ENCODE measurements at regions not wholly inside any gene's neighbourhood (a gene's known extent, or its start where the extent isn't known, plus 50 kb on each side); places are given as distances from the start of the nearest gene placed in this dataset.
A peak's percentile ranks its signal among the peaks of the same experiment; 100 is the strongest.
"Not testable (repeated sequence)": the region's sequence is repeated elsewhere in the genome, so short reads cannot be mapped to it uniquely, and the experiment has no call there.

GRCh38 chr5:162990856-162991497, 446.4 kb upstream of the CCNG1 start:
- no peak for DNase-seq (ENCODE audit: low spot score)

DNA sequence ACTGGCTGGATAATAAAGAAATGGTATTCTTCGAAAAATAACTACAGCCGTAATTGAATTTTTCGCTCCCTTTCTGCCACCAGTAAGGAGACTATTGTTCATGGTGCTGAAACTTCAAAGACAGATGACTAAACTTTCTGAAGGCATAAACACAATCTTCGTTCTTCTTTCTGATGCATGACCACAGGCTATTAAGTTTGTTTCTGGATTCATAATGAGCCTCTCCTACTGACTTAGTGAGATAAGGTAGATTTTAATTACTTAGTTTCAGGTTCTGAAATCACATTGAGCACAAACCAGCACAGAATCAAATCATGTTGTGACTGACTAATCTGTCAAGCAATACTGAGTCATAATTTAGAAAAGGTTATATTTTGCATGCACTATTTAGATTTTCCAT, 441.8 kb upstream of the CCNG1 start:
- no peak for DNase-seq (ENCODE audit: low spot score)

- no peak for DNase-seq (ENCODE audit: low spot score)
These were observed 441.3 kb upstream of the CCNG1 start for GRCh38 chr5:162996053-162996452.

- DNase-seq (ENCODE audit: low spot score) = no peak
These were observed 431.4 kb upstream of the CCNG1 start for GRCh38 chr5:163005949-163006348.

- DNase-seq (ENCODE audit: low spot score) = no peak
These were observed 414.7 kb upstream of the CCNG1 start for GRCh38 chr5:163022582-163023128.

DNA sequence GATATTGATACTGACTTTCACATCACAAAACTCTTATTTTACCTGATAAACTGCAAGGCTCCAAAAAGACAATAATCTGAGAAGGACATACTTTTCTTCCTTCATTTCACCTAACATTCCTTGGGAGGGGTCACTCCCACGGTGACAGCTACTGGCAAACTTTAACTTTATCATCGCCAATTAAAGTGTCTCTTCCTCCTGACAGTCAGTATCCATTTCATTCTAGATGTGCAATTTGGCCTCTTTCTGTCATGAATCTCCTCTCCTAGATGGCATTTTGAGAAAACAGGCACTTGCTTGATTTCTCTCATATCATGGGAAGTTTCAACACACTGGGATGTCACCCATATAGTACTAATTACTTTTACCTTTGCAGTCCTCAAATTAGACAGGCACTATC, 413.5 kb upstream of the CCNG1 start:
- DNase-seq (ENCODE audit: low spot score) = no peak

- DNase-seq (ENCODE audit: low spot score) = no peak
These were observed 412.5 kb upstream of the CCNG1 start for GRCh38 chr5:163024936-163025335.

DNA sequence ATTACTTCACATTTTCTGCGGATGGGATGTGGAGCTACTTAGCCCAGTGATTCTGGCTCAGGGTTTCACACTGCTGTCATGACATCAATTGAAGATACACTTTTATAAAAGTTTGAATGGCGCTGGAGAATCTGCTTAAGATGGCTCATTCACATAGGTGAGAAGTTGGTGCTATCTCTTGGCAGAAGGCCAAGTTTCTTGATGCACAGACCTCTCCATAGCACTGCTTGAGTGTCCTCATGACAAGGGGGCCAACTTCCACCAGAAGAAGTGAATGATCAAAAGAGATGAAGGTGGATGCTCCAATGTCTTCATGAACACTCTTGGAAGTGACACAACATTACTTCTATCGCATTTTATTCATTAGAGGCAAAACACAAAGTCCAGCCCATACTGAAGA, 403.7 kb upstream of the CCNG1 start:
- DNase-seq (ENCODE audit: low spot score) = no peak

DNA sequence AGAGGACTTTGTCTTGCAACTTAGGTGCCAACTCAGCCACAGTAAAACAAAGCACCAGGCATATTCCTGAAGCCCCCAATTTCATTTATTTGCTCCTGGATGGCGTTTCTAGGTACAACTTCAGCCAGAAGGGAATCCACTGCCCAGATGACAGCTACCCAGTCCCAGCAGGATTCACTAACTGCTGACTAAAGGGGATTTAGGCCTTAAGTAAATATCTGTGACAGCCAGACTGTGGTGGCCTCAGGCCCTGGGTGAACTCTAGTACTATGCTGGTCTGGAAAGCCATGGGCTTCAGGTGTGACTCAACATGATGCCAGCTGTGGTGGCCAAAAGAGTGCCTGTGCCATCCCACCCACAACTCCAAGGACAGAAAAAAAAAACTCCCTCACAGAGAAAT, 396.1 kb upstream of the CCNG1 start:
- DNase-seq (ENCODE audit: low spot score) = no peak

- DNase-seq (ENCODE audit: low spot score) = no peak
These were observed 357.8 kb upstream of the CCNG1 start for GRCh38 chr5:163079618-163080017.

DNA sequence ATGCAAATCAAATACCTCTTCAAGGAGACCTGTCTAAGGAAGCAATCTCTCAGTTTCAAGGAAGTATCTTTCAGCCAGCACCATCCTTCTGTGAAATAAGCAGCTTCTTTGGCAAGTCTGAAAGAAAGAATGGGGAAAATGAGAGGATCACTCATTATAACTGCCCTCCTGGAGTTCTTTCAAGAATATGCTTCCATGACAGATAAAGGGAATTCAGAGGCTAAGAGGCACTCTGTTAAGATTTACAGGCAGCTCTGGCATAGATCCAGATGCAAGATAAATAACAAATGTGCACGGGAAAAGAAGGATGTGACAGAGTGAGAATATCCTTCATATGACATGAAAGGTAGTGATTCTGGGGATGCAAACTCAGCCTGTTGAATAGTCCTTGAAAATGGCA, 348.2 kb upstream of the CCNG1 start:
- DNase-seq (ENCODE audit: low spot score) = peak; percentile 30

DNA sequence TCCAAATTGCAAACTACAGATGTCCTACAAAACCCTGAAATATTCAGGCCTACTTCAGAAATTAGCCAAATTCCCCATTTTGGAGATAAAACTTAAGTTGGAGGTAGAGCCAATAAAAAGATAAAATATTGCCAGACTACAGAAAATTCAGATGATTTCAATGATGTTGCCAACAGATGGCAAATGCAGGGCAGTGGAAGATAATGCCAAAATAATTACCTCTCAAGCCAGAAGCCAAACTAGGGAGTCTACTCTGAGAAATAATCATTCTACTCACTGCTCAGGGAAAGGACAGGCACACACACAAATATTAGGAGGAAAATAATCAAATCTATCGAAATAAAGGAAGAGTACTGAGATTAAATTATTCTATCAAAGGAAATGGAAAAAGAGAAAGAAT, 347.5 kb upstream of the CCNG1 start:
- DNase-seq (ENCODE audit: low spot score) = no peak

DNA sequence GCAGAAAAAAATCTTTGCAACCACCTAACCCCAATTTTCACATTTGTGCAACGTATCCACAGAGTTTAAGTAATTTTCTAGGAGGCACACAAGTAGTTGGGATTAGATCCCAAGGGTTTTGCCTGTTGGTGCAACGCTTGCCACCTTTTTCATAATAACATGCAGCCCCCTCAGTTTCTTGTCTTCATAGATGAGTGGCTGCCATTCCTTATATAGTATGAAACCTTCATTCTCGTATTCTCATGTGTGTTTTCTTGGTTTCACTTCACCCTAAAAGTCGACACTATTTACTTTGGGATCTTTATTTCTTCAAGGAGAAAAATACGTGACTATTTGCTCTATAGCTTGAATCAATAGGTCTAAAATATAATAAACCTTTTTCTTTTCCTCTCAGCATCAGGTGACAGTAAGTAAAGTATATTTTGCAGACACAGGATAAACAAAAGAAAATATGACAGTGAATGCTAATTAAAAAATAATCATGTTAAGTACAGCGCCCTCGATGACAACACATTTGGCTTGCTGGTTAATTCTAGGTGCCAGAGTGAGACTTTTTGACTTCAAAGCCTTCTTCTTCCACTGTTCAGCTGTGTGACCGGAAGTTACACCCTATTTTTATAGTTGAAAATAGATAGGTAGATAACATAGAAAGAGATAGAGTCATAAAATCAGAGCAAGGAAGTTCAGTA, 342.8 kb upstream of the CCNG1 start:
- DNase-seq (ENCODE audit: low spot score) = no peak

GRCh38 chr5:163104464-163104863, 332.9 kb upstream of the CCNG1 start:
- DNase-seq (ENCODE audit: low spot score) = peak; percentile 46

GRCh38 chr5:163105456-163105855, 331.9 kb upstream of the CCNG1 start:
- no peak for DNase-seq (ENCODE audit: low spot score)

DNA sequence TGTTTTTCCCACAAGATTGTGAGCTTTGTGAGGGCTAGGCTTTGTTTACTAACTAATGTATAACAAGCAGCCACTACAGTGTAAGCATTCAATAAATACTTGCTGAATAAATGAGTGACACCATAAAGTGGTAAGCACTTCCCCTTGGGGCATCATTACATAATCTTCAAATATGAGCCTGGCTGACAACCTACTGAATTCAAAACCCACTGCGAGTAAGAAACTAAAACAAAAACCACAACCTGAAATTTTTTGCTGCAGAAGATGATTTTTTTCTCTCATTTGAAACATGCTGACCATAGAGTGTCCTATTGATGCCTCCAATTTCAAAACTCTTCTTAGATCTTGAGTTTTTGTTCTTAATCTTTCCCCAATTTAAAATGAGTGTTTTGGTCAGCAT, 331.3 kb upstream of the CCNG1 start:
- DNase-seq (ENCODE audit: low spot score) = no peak

GRCh38 chr5:163108351-163108750, 329.0 kb upstream of the CCNG1 start:
- DNase-seq (ENCODE audit: low spot score) = no peak

DNA sequence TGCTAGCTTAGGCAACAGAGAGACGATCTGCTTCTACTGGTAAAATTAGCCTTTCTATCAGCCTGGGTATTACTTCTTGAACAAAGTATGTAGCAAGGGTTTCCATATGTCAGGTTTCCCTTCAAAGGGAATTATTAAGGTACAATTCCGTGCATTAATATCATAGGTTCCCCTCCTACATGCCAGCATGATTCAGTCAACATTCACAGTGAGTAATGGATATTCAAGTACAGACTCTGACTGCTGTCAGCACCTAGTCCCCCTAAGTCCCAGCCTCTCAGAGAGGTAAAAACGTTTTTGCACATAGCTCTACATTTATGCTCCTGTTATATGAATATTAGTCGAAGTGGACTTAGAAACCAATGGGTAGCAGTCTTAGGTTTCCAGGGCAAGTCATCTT, 322.4 kb upstream of the CCNG1 start:
- DNase-seq (ENCODE audit: low spot score) = no peak

DNA sequence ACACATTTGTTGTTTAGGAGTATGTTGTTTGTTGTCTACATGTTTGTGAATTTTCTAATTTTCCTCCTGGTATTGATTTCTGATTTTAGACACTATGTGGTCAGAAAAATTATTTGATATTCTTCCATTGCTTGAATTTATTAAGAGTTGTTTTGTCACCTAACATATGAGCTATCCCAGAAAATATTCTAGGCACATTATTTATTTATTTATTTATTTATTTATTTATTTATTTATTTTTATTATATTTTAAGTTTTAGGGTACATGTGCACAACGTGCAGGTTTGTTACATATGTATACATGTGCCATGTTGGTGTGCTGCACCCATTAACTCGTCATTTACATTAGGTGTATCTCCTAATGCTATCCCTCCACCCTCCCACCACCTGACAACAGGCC, 320.8 kb upstream of the CCNG1 start:
- not testable (repeated sequence) for DNase-seq (ENCODE audit: low spot score)

GRCh38 chr5:163134061-163134460, 303.3 kb upstream of the CCNG1 start:
- no peak for DNase-seq (ENCODE audit: low spot score)

GRCh38 chr5:163135849-163136248, 301.5 kb upstream of the CCNG1 start:
- DNase-seq (ENCODE audit: low spot score) = no peak

- DNase-seq (ENCODE audit: low spot score) = no peak
These were observed 275.9 kb upstream of the CCNG1 start for GRCh38 chr5:163161512-163161911.

- DNase-seq (ENCODE audit: low spot score) = no peak
These were observed 274.8 kb upstream of the CCNG1 start for GRCh38 chr5:163162645-163163044.

DNA sequence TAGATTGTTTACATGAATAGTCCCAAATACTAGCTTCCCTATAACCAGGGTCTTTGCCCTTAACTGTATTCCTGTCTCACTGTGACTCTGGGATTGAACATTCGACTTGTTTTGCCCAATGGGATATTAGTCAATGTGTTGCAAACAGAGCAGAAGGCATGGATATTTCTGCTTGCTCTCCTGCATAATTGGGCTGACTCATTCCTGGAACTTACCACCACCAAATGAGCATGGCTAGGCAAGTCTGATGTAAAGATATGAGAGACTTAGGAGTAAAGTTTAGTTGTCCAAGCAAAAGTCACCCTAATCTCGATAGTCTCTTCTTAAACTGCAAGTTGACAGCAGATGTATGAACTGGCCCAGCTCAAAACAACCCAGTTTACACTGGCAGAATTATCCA, 273.5 kb upstream of the CCNG1 start:
- no peak for DNase-seq (ENCODE audit: low spot score)
